Neural cell (in vitro differentiated cells): ENCODE measurements at regions not wholly inside any gene's neighbourhood (a gene's known extent, or its start where the extent isn't known, plus 50 kb on each side); places are given as distances from the start of the nearest gene placed in this dataset.

Source experiments
- H2AFZ ChIP-seq: fragments of 200-600, 300-800 bp; sonication (generic), shearing (Covaris generic); 2 replicates; pipeline ENCODE4 v1.6.0; 2014; ENCODE audit warnings: low read depth, mild to moderate bottlenecking, antibody characterized with exemption, low read length, moderate library complexity
- H3F3A ChIP-seq: fragments of 200-600 bp; shearing (Covaris generic); 2 replicates; pipeline ENCODE4 v1.6.1; 2016; ENCODE audit warnings: mild to moderate bottlenecking, moderate library complexity, mixed read lengths, antibody characterized with exemption, low read length; ENCODE audit not compliant: insufficient read depth, poor library complexity, severe bottlenecking
- H3K27ac ChIP-seq: fragments of 200-600, 300-800 bp; sonication (generic), shearing (Covaris generic); 2 replicates; pipeline ENCODE4 v1.5.1; 2014; ENCODE audit warnings: mild to moderate bottlenecking, low read length, moderate library complexity
- H3K27me3 ChIP-seq: fragments of 300-800, 200-600 bp; sonication (generic), shearing (Covaris generic); 2 replicates; pipeline ENCODE4 v1.6.0; 2014; ENCODE audit warnings: mild to moderate bottlenecking, low read depth, low read length, moderate library complexity; ENCODE audit not compliant: insufficient read depth
- H3K36me3 ChIP-seq: fragments of 300-800, 200-600 bp; sonication (generic), shearing (Covaris generic); 2 replicates; pipeline ENCODE4 v1.5.1; 2014; ENCODE audit warnings: mild to moderate bottlenecking, antibody characterized with exemption, low read length, moderate library complexity; ENCODE audit not compliant: insufficient read depth
- H3K4me2 ChIP-seq: fragments of 300-800, 200-600 bp; sonication (generic), shearing (Covaris generic); 2 replicates; pipeline ENCODE4 v1.6.0; 2014; ENCODE audit warnings: mild to moderate bottlenecking, low read length
- H3K4me3 ChIP-seq: fragments of 300-800, 200-600 bp; sonication (generic), shearing (Covaris generic); 2 replicates; pipeline ENCODE4 v1.5.1; 2014; ENCODE audit warnings: mild to moderate bottlenecking, low read length, moderate library complexity
- H3K79me2 ChIP-seq: fragments of 200-600 bp; shearing (Covaris generic); replicated peaks from 2 replicates; pipeline ENCODE4 v1.6.0; 2014; ENCODE audit warnings: mild to moderate bottlenecking, low read length, moderate library complexity; ENCODE audit not compliant: insufficient read depth
- H3K9ac ChIP-seq: fragments of 300-800, 200-600 bp; sonication (generic), shearing (Covaris generic); 2 replicates; pipeline ENCODE4 v1.6.1; 2016; ENCODE audit warnings: mild to moderate bottlenecking, low read length, mixed read lengths
- H3K9me2 ChIP-seq: fragments of 200-600 bp; shearing (Covaris generic); 2 replicates; pipeline ENCODE4 v1.6.1; 2016; ENCODE audit warnings: mild to moderate bottlenecking, low read length, mixed read lengths; ENCODE audit not compliant: insufficient read depth
- H3K9me3 ChIP-seq: fragments of 200-600, 300-800 bp; sonication (generic), shearing (Covaris generic); 2 replicates; pipeline ENCODE4 v1.6.1; 2016; ENCODE audit warnings: mild to moderate bottlenecking, mixed run types, low read length, moderate library complexity, mixed read lengths
- H4K20me1 ChIP-seq: fragments of 200-600 bp; shearing (Covaris generic); 2 replicates; pipeline ENCODE4 v1.6.1; 2016; ENCODE audit warnings: mild to moderate bottlenecking, mixed run types; ENCODE audit not compliant: insufficient read depth
- CTCF ChIP-seq: fragments of 450-650 bp; IDR thresholded peaks from 2 replicates; pipeline ENCODE4 v1.5.1; 2014; ENCODE audit warnings: antibody characterized with exemption, mild to moderate bottlenecking, moderate library complexity; ENCODE audit not compliant: poor library complexity, severe bottlenecking
- EP300 ChIP-seq: fragments of 450-650 bp; conservative IDR thresholded peaks from 2 replicates; pipeline ENCODE4 v1.6.1; 2014; ENCODE audit warnings: antibody characterized with exemption, mild to moderate bottlenecking, moderate library complexity; ENCODE audit not compliant: poor library complexity, severe bottlenecking
- EZH2 ChIP-seq: fragments of 200-600, 300-800 bp; shearing (Covaris generic), sonication (generic); IDR thresholded peaks from 2 replicates; pipeline ENCODE4 v1.6.1; 2014; ENCODE audit warnings: antibody characterized with exemption, low read length, borderline replicate concordance, mild to moderate bottlenecking; ENCODE audit not compliant: insufficient read depth, poor library complexity, severe bottlenecking
- MXI1 ChIP-seq: fragments of 450-650 bp; conservative IDR thresholded peaks from 2 replicates; pipeline ENCODE4 v1.6.1; 2014; ENCODE audit warnings: antibody characterized with exemption, mild to moderate bottlenecking; ENCODE audit not compliant: poor library complexity, severe bottlenecking
- POLR2AphosphoS5 ChIP-seq: IDR thresholded peaks from 2 replicates; pipeline ENCODE4 v1.6.1; 2012
- RAD21 ChIP-seq: fragments of 450-650 bp; conservative IDR thresholded peaks from 2 replicates; pipeline ENCODE4 v1.6.1; 2014; ENCODE audit warnings: antibody characterized with exemption, mild to moderate bottlenecking, moderate library complexity
- REST ChIP-seq: IDR thresholded peaks from 2 replicates; pipeline ENCODE4 v1.6.1; 2012; ENCODE audit warnings: borderline replicate concordance
- SMC3 ChIP-seq: fragments of 450-650 bp; conservative IDR thresholded peaks from 2 replicates; pipeline ENCODE4 v1.6.1; 2014; ENCODE audit warnings: antibody characterized with exemption, mild to moderate bottlenecking, moderate library complexity; ENCODE audit not compliant: poor library complexity
- TAF1 ChIP-seq: IDR thresholded peaks from 2 replicates; pipeline ENCODE4 v1.6.1; 2012; ENCODE audit warnings: low read depth

- H3K4me3 ChIP-seq = no peak overlapping the region
- no peaks in the 10 kb centered on the region for H3K27me3 ChIP-seq
- H4K20me1 ChIP-seq = no peaks in the 10 kb centered on the region
- no peak overlapping the region for H3K27ac ChIP-seq
- TF ChIP-seq REST (no peak), SMC3 (no peak), POLR2AphosphoS5 (no peak), TAF1 (no peak), RAD21 (no peak), CTCF (no peak), EZH2 (no peak), EP300 (no peak), MXI1 (no peak)
- H3K9me2 ChIP-seq = no peaks in the 10 kb centered on the region
- no peak overlapping the region for H2AFZ ChIP-seq
- no peaks in the 10 kb centered on the region for H3K79me2 ChIP-seq
- H3K9me3 ChIP-seq = peaks cover 26% of the 10 kb centered on the region
- H3K9ac ChIP-seq = no peak overlapping the region
- no peaks in the 10 kb centered on the region for H3F3A ChIP-seq
- H3K36me3 ChIP-seq = no peaks in the 10 kb centered on the region
- H3K4me2 ChIP-seq = no peak overlapping the region
Measured at GRCh38 chr12:34298176-34298970, 276.1 kb downstream of the ALG10 start.

- Histone ChIP-seq H2AFZ (no peak overlapping the region), H3K27ac (no peak overlapping the region), H3K36me3 (no peaks in the 10 kb centered on the region), H3K79me2 (no peaks in the 10 kb centered on the region), H3K4me2 (no peak overlapping the region), H3K4me3 (no peak overlapping the region), H4K20me1 (no peaks in the 10 kb centered on the region), H3K27me3 (no peaks in the 10 kb centered on the region), H3K9me2 (no peaks in the 10 kb centered on the region), H3K9ac (no peak overlapping the region), H3K9me3 (peaks cover 23% of the 10 kb centered on the region), H3F3A (no peaks in the 10 kb centered on the region)
- no peak for TF ChIP-seq SMC3
- no peak for TF ChIP-seq REST
- TF ChIP-seq TAF1 = no peak
- TF ChIP-seq EZH2 = no peak
- no peak for TF ChIP-seq POLR2AphosphoS5
- no peak for TF ChIP-seq RAD21
- no peak for TF ChIP-seq CTCF
- no peak for TF ChIP-seq EP300
- TF ChIP-seq MXI1 = no peak
Measured at GRCh38 chr12:34298971-34299801, 276.9 kb downstream of the ALG10 start.
